Muscle of arm (tissue), 1 donor: ENCODE measurements at regions not wholly inside any gene's neighbourhood (a gene's known extent, or its start where the extent isn't known, plus 50 kb on each side); places are given as distances from the start of the nearest gene placed in this dataset.
A peak's percentile ranks its signal among the peaks of the same experiment; 100 is the strongest.
"Not testable (repeated sequence)": the region's sequence is repeated elsewhere in the genome, so short reads cannot be mapped to it uniquely, and the experiment has no call there.

Experiments
- DNase-seq: peaks from one replicate; pipeline ENCODE4 v3.0.0-alpha.2; 2013

- no peak for DNase-seq
These were observed 672.3 kb downstream of the UTRN start for GRCh38 chr6:144957236-144957937.

- no peak for DNase-seq
These were observed 684.0 kb downstream of the UTRN start for GRCh38 chr6:144969154-144969553.

- DNase-seq = no peak
These were observed 684.6 kb downstream of the UTRN start for GRCh38 chr6:144969602-144970272.

- DNase-seq = not testable (repeated sequence)
These were observed 692.2 kb downstream of the UTRN start for GRCh38 chr6:144977250-144977864.

- DNase-seq = no peak
These were observed 693.1 kb downstream of the UTRN start for GRCh38 chr6:144978208-144978607.

GRCh38 chr6:144986271-144986670, 701.1 kb downstream of the UTRN start:
- DNase-seq = no peak

- no peak for DNase-seq
These were observed 704.4 kb downstream of the UTRN start for GRCh38 chr6:144989319-144990107.

- no peak for DNase-seq
These were observed 705.6 kb downstream of the UTRN start for GRCh38 chr6:144990784-144991183.

- no peak for DNase-seq
These were observed 708.7 kb downstream of the UTRN start for GRCh38 chr6:144993870-144994269.

- peak; percentile 27 for DNase-seq
These were observed 712.9 kb downstream of the UTRN start for GRCh38 chr6:144997996-144998395.

GRCh38 chr6:144999127-144999526, 714.0 kb downstream of the UTRN start:
- no peak for DNase-seq

GRCh38 chr6:145003145-145003544, 718.0 kb downstream of the UTRN start:
- no peak for DNase-seq

- no peak for DNase-seq
These were observed 721.8 kb downstream of the UTRN start for GRCh38 chr6:145006914-145007313.

GRCh38 chr6:145008715-145009114, 723.6 kb downstream of the UTRN start:
- DNase-seq = no peak

- peak; percentile 33 for DNase-seq
These were observed 724.6 kb downstream of the UTRN start for GRCh38 chr6:145009711-145010110.

GRCh38 chr6:145012039-145012662, 723.2 kb downstream of the EPM2A start:
- no peak for DNase-seq

- no peak for DNase-seq
These were observed 719.4 kb downstream of the EPM2A start for GRCh38 chr6:145015739-145016558.

- no peak for DNase-seq
These were observed 718.3 kb downstream of the EPM2A start for GRCh38 chr6:145017051-145017450.

GRCh38 chr6:145017516-145017915, 717.8 kb downstream of the EPM2A start:
- no peak for DNase-seq

GRCh38 chr6:145018027-145018426, 717.3 kb downstream of the EPM2A start:
- no peak for DNase-seq

- DNase-seq = no peak
These were observed 715.2 kb downstream of the EPM2A start for GRCh38 chr6:145020114-145020513.
